Parathyroid adenoma (tissue), 2 donors: ENCODE measurements at regions not wholly inside any gene's neighbourhood (a gene's known extent, or its start where the extent isn't known, plus 50 kb on each side); places are given as distances from the start of the nearest gene placed in this dataset.

Source experiments
- H2AFZ ChIP-seq: fragments of 300-600 bp; sonication (generic); one replicate; pipeline ENCODE4 v1.7.0; 2017; ENCODE audit warnings: antibody characterized with exemption, mild to moderate bottlenecking
- H3K27ac ChIP-seq: fragments of 300-600 bp; sonication (generic); one replicate; pipeline ENCODE4 v1.7.0; 2017
- H3K27me3 ChIP-seq: fragments of 300-600 bp; sonication (generic); one replicate; pipeline ENCODE4 v1.7.0; 2017; ENCODE audit warnings: low read length; ENCODE audit not compliant: control insufficient read depth, insufficient read depth
- H3K36me3 ChIP-seq: fragments of 300-600 bp; sonication (generic); one replicate; pipeline ENCODE4 v1.7.0; 2017; ENCODE audit warnings: low read length; ENCODE audit not compliant: control insufficient read depth, insufficient read depth
- H3K4me1 ChIP-seq: fragments of 300-600 bp; sonication (generic); one replicate; pipeline ENCODE4 v1.7.0; 2017; ENCODE audit warnings: control low read depth
- H3K4me2 ChIP-seq: fragments of 300-600 bp; sonication (generic); one replicate; pipeline ENCODE4 v1.7.0; 2017; ENCODE audit warnings: low read length
- H3K4me3 ChIP-seq: fragments of 300-600 bp; sonication (generic); one replicate; pipeline ENCODE4 v1.7.0; 2017; ENCODE audit warnings: low read depth, low read length
- H3K79me2 ChIP-seq: fragments of 300-600 bp; sonication (generic); one replicate; pipeline ENCODE4 v1.7.0; 2017; ENCODE audit warnings: control low read depth
- H3K9ac ChIP-seq: fragments of 300-600 bp; sonication (generic); one replicate; pipeline ENCODE4 v1.7.0; 2017; ENCODE audit warnings: mild to moderate bottlenecking
- H3K9me3 ChIP-seq: fragments of 300-600 bp; sonication (generic); one replicate; pipeline ENCODE4 v1.7.0; 2017; ENCODE audit warnings: low read length; ENCODE audit not compliant: control insufficient read depth
- TF ChIP-seq, protein P1 (sequence below): fragments of 300-600 bp; sonication (generic); IDR thresholded peaks from one replicate; pipeline ENCODE4 v1.7.0; 2017; ENCODE audit warnings: antibody characterized with exemption, mild to moderate bottlenecking
- donor health status: primary hyperparathyroidism.

- H3K9me3 ChIP-seq: peaks cover 5% of the 10 kb centered on the region
- H3K27me3 ChIP-seq: no peaks in the 10 kb centered on the region
- H3K4me2 ChIP-seq: no peak overlapping the region
- TF ChIP-seq, protein P1, sequence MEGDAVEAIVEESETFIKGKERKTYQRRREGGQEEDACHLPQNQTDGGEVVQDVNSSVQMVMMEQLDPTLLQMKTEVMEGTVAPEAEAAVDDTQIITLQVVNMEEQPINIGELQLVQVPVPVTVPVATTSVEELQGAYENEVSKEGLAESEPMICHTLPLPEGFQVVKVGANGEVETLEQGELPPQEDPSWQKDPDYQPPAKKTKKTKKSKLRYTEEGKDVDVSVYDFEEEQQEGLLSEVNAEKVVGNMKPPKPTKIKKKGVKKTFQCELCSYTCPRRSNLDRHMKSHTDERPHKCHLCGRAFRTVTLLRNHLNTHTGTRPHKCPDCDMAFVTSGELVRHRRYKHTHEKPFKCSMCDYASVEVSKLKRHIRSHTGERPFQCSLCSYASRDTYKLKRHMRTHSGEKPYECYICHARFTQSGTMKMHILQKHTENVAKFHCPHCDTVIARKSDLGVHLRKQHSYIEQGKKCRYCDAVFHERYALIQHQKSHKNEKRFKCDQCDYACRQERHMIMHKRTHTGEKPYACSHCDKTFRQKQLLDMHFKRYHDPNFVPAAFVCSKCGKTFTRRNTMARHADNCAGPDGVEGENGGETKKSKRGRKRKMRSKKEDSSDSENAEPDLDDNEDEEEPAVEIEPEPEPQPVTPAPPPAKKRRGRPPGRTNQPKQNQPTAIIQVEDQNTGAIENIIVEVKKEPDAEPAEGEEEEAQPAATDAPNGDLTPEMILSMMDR: no peak
- no peaks in the 10 kb centered on the region for H3K4me1 ChIP-seq
- H3K36me3 ChIP-seq: no peaks in the 10 kb centered on the region
- no peak overlapping the region for H3K27ac ChIP-seq
- no peak overlapping the region for H2AFZ ChIP-seq
- H3K4me3 ChIP-seq: no peak overlapping the region
- no peak overlapping the region for H3K9ac ChIP-seq
- H3K79me2 ChIP-seq: no peaks in the 10 kb centered on the region
Observed at GRCh38 chr4:103359900-103360299, 161.8 kb upstream of the CENPE start.

DNA sequence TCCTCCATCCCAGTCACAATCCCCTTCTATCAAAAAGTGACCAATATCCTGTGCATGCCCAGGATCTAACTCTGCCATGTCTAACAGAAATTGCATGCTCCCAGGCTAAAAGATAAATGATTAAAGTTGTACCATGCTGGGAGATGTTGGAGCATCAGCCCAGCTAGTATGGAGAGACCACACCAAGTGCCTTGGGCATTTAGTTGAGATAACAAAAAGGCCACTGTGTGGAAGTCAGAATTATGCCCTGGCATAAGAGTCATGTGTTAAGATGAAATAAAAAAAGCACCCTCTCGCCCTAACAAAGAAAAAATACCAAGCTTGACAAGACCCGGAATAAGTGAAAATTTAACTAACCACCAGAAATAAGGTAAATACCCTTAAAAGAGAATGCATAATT lies 155.9 kb upstream of the CENPE start:
- H3K9me3 ChIP-seq: peaks cover under 1% of the 10 kb centered on the region
- no peaks in the 10 kb centered on the region for H3K36me3 ChIP-seq
- no peak overlapping the region for H3K9ac ChIP-seq
- TF ChIP-seq, protein P1: no peak
- H3K79me2 ChIP-seq: no peaks in the 10 kb centered on the region
- no peaks in the 10 kb centered on the region for H3K27me3 ChIP-seq
- no peak overlapping the region for H3K4me3 ChIP-seq
- H2AFZ ChIP-seq: no peak overlapping the region
- H3K27ac ChIP-seq: no peak overlapping the region
- no peaks in the 10 kb centered on the region for H3K4me1 ChIP-seq
- H3K4me2 ChIP-seq: no peak overlapping the region

- no peak overlapping the region for H3K4me3 ChIP-seq
- H3K4me2 ChIP-seq: no peak overlapping the region
- H3K36me3 ChIP-seq: no peaks in the 10 kb centered on the region
- H3K9ac ChIP-seq: no peak overlapping the region
- TF ChIP-seq, protein P1: no peak
- no peaks in the 10 kb centered on the region for H3K79me2 ChIP-seq
- no peak overlapping the region for H2AFZ ChIP-seq
- no peaks in the 10 kb centered on the region for H3K4me1 ChIP-seq
- no peaks in the 10 kb centered on the region for H3K9me3 ChIP-seq
- no peaks in the 10 kb centered on the region for H3K27me3 ChIP-seq
- H3K27ac ChIP-seq: no peak overlapping the region
Observed at GRCh38 chr4:103329642-103330041, 131.5 kb upstream of the CENPE start.

GRCh38 chr4:103324811-103325210 lies 126.7 kb upstream of the CENPE start:
- H3K27me3 ChIP-seq: no peaks in the 10 kb centered on the region
- no peak overlapping the region for H3K9ac ChIP-seq
- TF ChIP-seq, protein P1: no peak
- H3K9me3 ChIP-seq: no peaks in the 10 kb centered on the region
- no peak overlapping the region for H2AFZ ChIP-seq
- no peak overlapping the region for H3K4me2 ChIP-seq
- H3K4me1 ChIP-seq: no peaks in the 10 kb centered on the region
- no peak overlapping the region for H3K4me3 ChIP-seq
- no peak overlapping the region for H3K27ac ChIP-seq
- no peaks in the 10 kb centered on the region for H3K79me2 ChIP-seq
- no peaks in the 10 kb centered on the region for H3K36me3 ChIP-seq

DNA sequence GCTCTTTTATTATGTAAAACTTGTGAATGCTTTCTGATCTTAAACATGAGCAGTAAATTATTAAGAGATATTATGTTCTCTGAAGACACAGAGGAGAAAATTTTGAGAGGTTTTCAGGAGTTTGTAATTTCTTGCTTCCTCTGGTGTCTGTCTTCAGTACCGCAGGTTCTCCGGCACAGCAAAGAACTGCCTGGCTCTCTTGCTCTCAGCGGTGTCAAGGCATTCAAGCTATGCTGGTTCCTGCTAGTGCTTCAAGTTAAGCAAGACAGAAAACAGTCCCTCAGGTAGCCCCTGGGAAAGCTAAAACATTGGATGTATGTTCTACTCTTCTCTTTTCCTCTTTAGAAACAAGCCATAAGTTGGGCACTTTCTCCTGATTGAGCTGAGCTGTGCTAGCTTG lies 120.2 kb upstream of the CENPE start:
- no peak overlapping the region for H2AFZ ChIP-seq
- no peaks in the 10 kb centered on the region for H3K36me3 ChIP-seq
- no peak overlapping the region for H3K9ac ChIP-seq
- H3K4me2 ChIP-seq: no peak overlapping the region
- H3K27me3 ChIP-seq: no peaks in the 10 kb centered on the region
- H3K9me3 ChIP-seq: no peaks in the 10 kb centered on the region
- H3K27ac ChIP-seq: no peak overlapping the region
- H3K4me1 ChIP-seq: no peaks in the 10 kb centered on the region
- no peak overlapping the region for H3K4me3 ChIP-seq
- TF ChIP-seq, protein P1: no peak
- H3K79me2 ChIP-seq: no peaks in the 10 kb centered on the region
